B cell (primary cell): ENCODE measurements at regions not wholly inside any gene's neighbourhood (a gene's known extent, or its start where the extent isn't known, plus 50 kb on each side); places are given as distances from the start of the nearest gene placed in this dataset.

ENCODE experiments used
- ATAC-seq: fragments of 200-7000 bp; cut with Tn5 transposase; one replicate; pipeline ENCODE4 v1.10.0; 2021; ENCODE audit warnings: low read depth, mild to moderate bottlenecking, moderate number of reproducible peaks, moderate library complexity
- CTCF ChIA-PET: fragments of 350-600 bp; sonication (Branson Sonifier 250); formaldehyde crosslinking; loops from one replicate; lab custom pipeline; 2021; ENCODE audit warnings: antibody characterized with exemption, inconsistent platforms; lab: Charles Lee
- POLR2A ChIA-PET: fragments of 350-600 bp; sonication (Branson Sonifier 250); formaldehyde crosslinking; loops from one replicate; lab custom pipeline; 2021; ENCODE audit warnings: antibody characterized with exemption; lab: Charles Lee
- DNase-seq: peaks from one replicate; pipeline ENCODE4 v3.0.0; 2013
- H2AFZ ChIP-seq: 2 replicates; pipeline ENCODE4 v1.6.1; 2012; ENCODE audit warnings: mild to moderate bottlenecking, low read depth, low read length; ENCODE audit not compliant: insufficient read depth, poor library complexity, severe bottlenecking
- H3K27ac ChIP-seq, 2 donors: 1 replicate in 1 of 2; 2 replicates in 1 of 2; pipeline ENCODE4 v1.5.1; 2012 to 2013; ENCODE audit warnings: low read length in 2 of 2, mild to moderate bottlenecking in 2 of 2, moderate library complexity in 1 of 2
- H3K27me3 ChIP-seq, 4 experiments: fragments of 200-600 bp in 1 of 4; sonication (generic) in 1 of 4; replicated peaks in 1 of 4; 1 replicate in 2 of 4; 2 replicates in 2 of 4; pipeline versions ENCODE4 v1.6.1 to v1.7.0; 2013 to 2016; ENCODE audit warnings: low read length in 3 of 4, mild to moderate bottlenecking in 2 of 4, mixed read lengths in 1 of 4, moderate library complexity in 1 of 4; ENCODE audit not compliant: insufficient read depth in 4 of 4, control insufficient read depth in 3 of 4; ENCODE audit errors: control extremely low read depth in 1 of 4
- H3K36me3 ChIP-seq, 2 experiments: replicated peaks in 1 of 2; 1 replicate in 1 of 2; 2 replicates in 1 of 2; pipeline versions ENCODE4 v1.6.1 to v1.7.1; 2013; ENCODE audit warnings: low read length in 1 of 2; ENCODE audit not compliant: insufficient read depth in 2 of 2, control insufficient read depth in 1 of 2; ENCODE audit errors: control extremely low read depth in 1 of 2, extremely low read depth in 1 of 2
- H3K4me1 ChIP-seq, 2 donors: fragments of 200-600 bp in 1 of 2; sonication (generic) in 1 of 2; 1 replicate in 1 of 2; 2 replicates in 1 of 2; pipeline versions ENCODE4 v1.5.1 to v1.6.1; 2013 to 2017; ENCODE audit warnings: low read length in 2 of 2; ENCODE audit not compliant: control insufficient read depth in 2 of 2, insufficient read depth in 2 of 2
- H3K4me2 ChIP-seq: replicated peaks from 2 replicates; pipeline ENCODE3; 2012; ENCODE audit warnings: mild to moderate bottlenecking, low read depth, low read length; ENCODE audit not compliant: poor library complexity, severe bottlenecking
- H3K4me3 ChIP-seq, 5 experiments: fragments of 200-600 bp in 1 of 5; sonication (generic) in 1 of 5; 1 replicate in 3 of 5; 2 replicates in 2 of 5; pipeline versions ENCODE4 v1.5.1 to v1.7.0; 2011 to 2016; ENCODE audit warnings: low read length in 4 of 5, mild to moderate bottlenecking in 4 of 5, low read depth in 2 of 5, control low read depth in 1 of 5, moderate library complexity in 1 of 5; ENCODE audit not compliant: insufficient read depth in 1 of 5; ENCODE audit errors: control extremely low read depth in 1 of 5, extremely low read depth in 1 of 5
- H3K79me2 ChIP-seq: fragments of 200-600 bp; sonication (generic); one replicate; pipeline ENCODE4 v1.6.0; 2016; ENCODE audit warnings: low read length; ENCODE audit not compliant: control insufficient read depth, insufficient read depth
- H3K9ac ChIP-seq: fragments of 200-600 bp; sonication (generic); 2 replicates; pipeline ENCODE4 v1.6.1; 2017; ENCODE audit warnings: mild to moderate bottlenecking, low read length, moderate library complexity
- H3K9me3 ChIP-seq, 3 donors: one replicate each; pipeline versions ENCODE4 v1.6.1 to v1.7.1; 2013; ENCODE audit warnings: low read length in 2 of 3; ENCODE audit not compliant: control insufficient read depth in 2 of 3, insufficient read depth in 1 of 3; ENCODE audit errors: control extremely low read depth in 1 of 3
- H4K20me1 ChIP-seq: 2 replicates; pipeline ENCODE4 v1.6.0; 2012; ENCODE audit warnings: mild to moderate bottlenecking, low read length; ENCODE audit not compliant: insufficient read depth, control insufficient read depth, poor library complexity, severe bottlenecking
- H3K27ac Mint-ChIP-seq: one replicate; pipeline ENCODE4 v1.8.0; 2021; ENCODE audit warnings: mixed read lengths
- H3K27me3 Mint-ChIP-seq: one replicate; pipeline ENCODE4 v1.8.0; 2021; ENCODE audit warnings: mixed read lengths
- H3K4me1 Mint-ChIP-seq: one replicate; pipeline ENCODE4 v1.8.0; 2021; ENCODE audit warnings: mixed read lengths
- H3K4me3 Mint-ChIP-seq: one replicate; pipeline ENCODE4 v1.8.0; 2021; ENCODE audit warnings: mixed read lengths
- H3K9me3 Mint-ChIP-seq: one replicate; pipeline ENCODE4 v1.8.0; 2022; ENCODE audit warnings: mixed read lengths; ENCODE audit not compliant: insufficient read depth
- EZH2 ChIP-seq: IDR thresholded peaks from 2 replicates; pipeline ENCODE4 v1.6.1; 2012; ENCODE audit warnings: borderline replicate concordance, low read depth, mild to moderate bottlenecking, moderate library complexity, low read length; ENCODE audit not compliant: insufficient read depth, poor library complexity, severe bottlenecking
- WGBS: methylation state at CpG from one replicate; pipeline ENCODE4 v1.1.5; 2013; ENCODE audit warnings: missing lambda C conversion rate; ENCODE audit not compliant: insufficient coverage; 5-methylcytosine and 5-hydroxymethylcytosine counted together
- intact Hi-C: fragments of 100-400 bp; cut with micrococcal nuclease; formaldehyde crosslinking; loops from one replicate; pipeline ENCODE4 v1.10.0; 2022
- TF ChIP-seq, protein P1 (sequence below): fragments of 200-600 bp; IDR thresholded peaks from one replicate; pipeline ENCODE4 v1.8.0; 2022; ENCODE audit warnings: antibody characterized with exemption, mild to moderate bottlenecking

DNA sequence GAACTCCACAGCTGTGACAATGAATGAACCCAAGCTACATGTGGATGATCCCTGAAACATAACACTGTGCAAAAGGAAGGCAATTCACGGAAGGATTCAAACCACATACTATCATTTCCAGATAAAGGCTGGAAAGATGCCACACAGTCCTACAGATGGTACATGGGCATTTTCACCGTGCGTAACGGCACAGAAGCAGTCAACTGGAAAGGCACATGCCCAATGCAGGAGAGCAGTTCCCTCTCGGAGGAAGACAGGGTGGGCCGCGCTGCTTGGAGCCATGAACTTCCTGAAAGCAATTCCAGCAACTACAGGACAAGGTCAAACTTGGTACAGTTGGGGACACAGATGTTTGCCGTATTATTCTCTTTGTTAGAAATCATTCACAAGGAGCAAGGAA is 103.7 kb downstream of the SHANK2 start:
- Histone ChIP-seq H3K27ac (no peak overlapping the region), H3K36me3 (no peaks in the 10 kb centered on the region), H4K20me1 (no peaks in the 10 kb centered on the region), H3K4me1 (no peaks in the 10 kb centered on the region), H3K4me3 (no peak overlapping the region), H3K9ac (no peak overlapping the region), H3K27me3 (peaks cover 0 to 8% (median 0%) of the 10 kb centered on the region in 4 experiments), H3K9me3 (peaks cover 0 to 26% (median 0%) of the 10 kb centered on the region in 3 donors), H2AFZ (no peak overlapping the region), H3K79me2 (no peaks in the 10 kb centered on the region), H3K4me2 (no peak overlapping the region)
- Mint-ChIP-seq H3K9me3 (no peaks in the 10 kb centered on the region), H3K27me3 (peaks cover 28% of the 10 kb centered on the region), H3K27ac (no peak overlapping the region), H3K4me3 (no peak overlapping the region), H3K4me1 (no peaks in the 10 kb centered on the region)
- ATAC-seq: no peak
- 92% methylated on average over 8 of the region's 8 CpGs for WGBS
- no peak for TF ChIP-seq EZH2
- TF ChIP-seq, protein P1, sequence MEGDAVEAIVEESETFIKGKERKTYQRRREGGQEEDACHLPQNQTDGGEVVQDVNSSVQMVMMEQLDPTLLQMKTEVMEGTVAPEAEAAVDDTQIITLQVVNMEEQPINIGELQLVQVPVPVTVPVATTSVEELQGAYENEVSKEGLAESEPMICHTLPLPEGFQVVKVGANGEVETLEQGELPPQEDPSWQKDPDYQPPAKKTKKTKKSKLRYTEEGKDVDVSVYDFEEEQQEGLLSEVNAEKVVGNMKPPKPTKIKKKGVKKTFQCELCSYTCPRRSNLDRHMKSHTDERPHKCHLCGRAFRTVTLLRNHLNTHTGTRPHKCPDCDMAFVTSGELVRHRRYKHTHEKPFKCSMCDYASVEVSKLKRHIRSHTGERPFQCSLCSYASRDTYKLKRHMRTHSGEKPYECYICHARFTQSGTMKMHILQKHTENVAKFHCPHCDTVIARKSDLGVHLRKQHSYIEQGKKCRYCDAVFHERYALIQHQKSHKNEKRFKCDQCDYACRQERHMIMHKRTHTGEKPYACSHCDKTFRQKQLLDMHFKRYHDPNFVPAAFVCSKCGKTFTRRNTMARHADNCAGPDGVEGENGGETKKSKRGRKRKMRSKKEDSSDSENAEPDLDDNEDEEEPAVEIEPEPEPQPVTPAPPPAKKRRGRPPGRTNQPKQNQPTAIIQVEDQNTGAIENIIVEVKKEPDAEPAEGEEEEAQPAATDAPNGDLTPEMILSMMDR: no peak
- DNase-seq: no peak
- CTCF ChIA-PET: no interaction called here
- intact Hi-C loops: no loop called here
- POLR2A ChIA-PET: interaction anchor here (0.6 kb wide), 1 partner anchor 106 kb away, joined by 4 read pairs; no protein-coding TSS in a partner anchor

DNA sequence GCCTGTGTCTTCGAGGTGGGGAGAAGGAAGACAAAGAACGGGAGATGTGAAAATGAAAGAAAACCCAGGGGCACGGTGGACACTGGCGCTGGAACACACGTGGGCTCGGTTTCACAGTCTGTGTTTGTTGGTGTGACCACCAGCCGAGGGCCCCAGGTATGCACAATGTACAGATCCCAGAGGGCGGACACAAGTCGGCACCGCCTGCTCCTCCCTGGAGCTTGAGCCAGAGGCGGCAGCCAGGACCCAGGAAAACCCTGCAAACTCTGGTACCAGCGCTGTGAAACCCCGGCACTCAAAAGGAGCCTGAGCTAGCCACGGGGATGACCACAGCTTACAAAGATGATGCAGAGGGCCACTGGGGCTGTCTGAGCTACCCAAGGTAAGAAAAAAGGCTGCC is 105.0 kb downstream of the SHANK2 start:
- 90% methylated on average over 14 of the region's 14 CpGs for WGBS
- POLR2A ChIA-PET: no interaction called here
- H3K4me1 Mint-ChIP-seq: no peaks in the 10 kb centered on the region

More for the DNA sequence above, 105.0 kb downstream of the SHANK2 start:
- intact Hi-C loops: no loop called here
- H3K36me3 ChIP-seq: no peaks in the 10 kb centered on the region
- Mint-ChIP-seq H3K27me3 (peaks cover 19% of the 10 kb centered on the region), H3K27ac (no peak overlapping the region), H3K9me3 (no peaks in the 10 kb centered on the region), H3K4me3 (no peak overlapping the region)
- no peak overlapping the region for H2AFZ ChIP-seq
- H3K79me2 ChIP-seq: no peaks in the 10 kb centered on the region
- no peak for ATAC-seq
- CTCF ChIA-PET: interaction anchor here (0.7 kb wide), 1 partner anchor 281 kb away, joined by 3 read pairs; no protein-coding TSS in a partner anchor
- H3K9ac ChIP-seq: no peak overlapping the region
- H3K9me3 ChIP-seq: peaks cover 0 to 26% (median 0%) of the 10 kb centered on the region in 3 donors
- TF ChIP-seq, protein P1: no peak
- TF ChIP-seq EZH2: no peak
- H3K4me3 ChIP-seq: no peak overlapping the region
- H3K27ac ChIP-seq: no peak overlapping the region
- no peak for DNase-seq
- peaks cover 0 to 8% (median 0%) of the 10 kb centered on the region in 4 experiments for H3K27me3 ChIP-seq
- no peaks in the 10 kb centered on the region for H3K4me1 ChIP-seq
- H4K20me1 ChIP-seq: no peaks in the 10 kb centered on the region
- no peak overlapping the region for H3K4me2 ChIP-seq
